NCI-H460 (cell line): ENCODE measurements at regions not wholly inside any gene's neighbourhood (a gene's known extent, or its start where the extent isn't known, plus 50 kb on each side); places are given as distances from the start of the nearest gene placed in this dataset.
"Not testable (repeated sequence)": the region's sequence is repeated elsewhere in the genome, so short reads cannot be mapped to it uniquely, and the experiment has no call there.

ENCODE experiments used
- DNase-seq: peaks from one replicate; pipeline ENCODE4 v3.0.0-alpha.2; 2016; ENCODE audit warnings: low read depth; ENCODE audit errors: extremely low read depth

- DNase-seq, result no peak
These were observed 354.9 kb downstream of the TMEM121 start for GRCh38 chr14:105881021-105881930.

GRCh38 chr14:105882011-105882410 is 355.6 kb downstream of the TMEM121 start:
- DNase-seq, result not testable (repeated sequence)

GRCh38 chr14:105882626-105883025 is 356.2 kb downstream of the TMEM121 start:
- DNase-seq, result no peak

- no peak for DNase-seq
These were observed 357.0 kb downstream of the TMEM121 start for GRCh38 chr14:105883066-105884005.

GRCh38 chr14:105884192-105884807 is 357.9 kb downstream of the TMEM121 start:
- DNase-seq, result not testable (repeated sequence)

GRCh38 chr14:105884808-105885281 is 358.5 kb downstream of the TMEM121 start:
- no peak for DNase-seq

GRCh38 chr14:105885561-105886320 is 359.4 kb downstream of the TMEM121 start:
- no peak for DNase-seq

- DNase-seq, result not testable (repeated sequence)
These were observed 360.4 kb downstream of the TMEM121 start for GRCh38 chr14:105886791-105887191.

- DNase-seq, result no peak
These were observed 361.3 kb downstream of the TMEM121 start for GRCh38 chr14:105887692-105888091.

- no peak for DNase-seq
These were observed 361.8 kb downstream of the TMEM121 start for GRCh38 chr14:105888151-105888550.

GRCh38 chr14:105888784-105889665 is 362.6 kb downstream of the TMEM121 start:
- DNase-seq, result no peak

GRCh38 chr14:105889666-105890473 is 363.5 kb downstream of the TMEM121 start:
- no peak for DNase-seq

GRCh38 chr14:105890474-105891220 is 364.3 kb downstream of the TMEM121 start:
- no peak for DNase-seq

- no peak for DNase-seq
These were observed 364.8 kb downstream of the TMEM121 start for GRCh38 chr14:105891221-105891602.

- no peak for DNase-seq
These were observed 365.5 kb downstream of the TMEM121 start for GRCh38 chr14:105891631-105892452.
